Caco-2 (cell line): ENCODE measurements at regions not wholly inside any gene's neighbourhood (a gene's known extent, or its start where the extent isn't known, plus 50 kb on each side); places are given as distances from the start of the nearest gene placed in this dataset.

Experiments used
- BruUV-seq: library from RNA; stranded (reverse); fragments of 400-500 nt; replicated peaks from 2 replicates; lab custom pipeline; 2021; lab: Mats Ljungman, UMichigan
- CTCF ChIA-PET: fragments of 300-600 bp; sonication (Branson Sonifier 250); formaldehyde crosslinking; loops from one replicate; lab custom pipeline; 2022; ENCODE audit warnings: antibody characterized with exemption; lab: Charles Lee
- POLR2A ChIA-PET: fragments of 300-600 bp; sonication (Branson Sonifier 250); formaldehyde crosslinking; loops from one replicate; lab custom pipeline; 2022; ENCODE audit warnings: antibody characterized with exemption; lab: Charles Lee
- DNase-seq, 2 experiments: peaks; one replicate each; pipeline versions ENCODE4 v3.0.0 to v3.0.0-alpha.2; 2020 to 2022
- H3K27me3 ChIP-seq: replicated peaks from 2 replicates; pipeline ENCODE4 v1.6.0; 2011; ENCODE audit warnings: low read length; ENCODE audit not compliant: control insufficient read depth, insufficient read depth
- H3K36me3 ChIP-seq: 2 replicates; pipeline ENCODE4 v1.5.1; 2011; ENCODE audit warnings: low read length; ENCODE audit not compliant: control insufficient read depth, insufficient read depth
- H3K4me1 ChIP-seq: fragments of 250-450 bp; sonication (Bioruptor Pico); 2 replicates; pipeline ENCODE4 v1.5.1; 2020; ENCODE audit warnings: mild to moderate bottlenecking
- H3K4me3 ChIP-seq: 2 replicates; pipeline ENCODE4 v1.5.1; 2011; ENCODE audit warnings: low read depth, mild to moderate bottlenecking, control low read depth, low read length
- H3K9me3 ChIP-seq: fragments of 250-450 bp; sonication (Bioruptor Pico); 2 replicates; pipeline ENCODE4 v1.5.1; 2020; ENCODE audit warnings: mild to moderate bottlenecking, moderate library complexity
- H3K27ac Mint-ChIP-seq: one replicate; pipeline ENCODE4 v1.8.0; 2022; ENCODE audit warnings: mixed read lengths; ENCODE audit not compliant: unreplicated experiment
- H3K27me3 Mint-ChIP-seq: one replicate; pipeline ENCODE4 v1.8.0; 2022; ENCODE audit warnings: mixed read lengths; ENCODE audit not compliant: insufficient read depth, unreplicated experiment
- H3K36me3 Mint-ChIP-seq: one replicate; pipeline ENCODE4 v1.8.0; 2022; ENCODE audit warnings: mild to moderate bottlenecking, mixed read lengths; ENCODE audit not compliant: insufficient read depth, unreplicated experiment
- H3K4me1 Mint-ChIP-seq: one replicate; pipeline ENCODE4 v1.8.0; 2022; ENCODE audit warnings: low read depth, mixed read lengths; ENCODE audit not compliant: unreplicated experiment
- H3K4me3 Mint-ChIP-seq: one replicate; pipeline ENCODE4 v1.8.0; 2022; ENCODE audit warnings: mild to moderate bottlenecking, moderate library complexity, mixed read lengths; ENCODE audit not compliant: unreplicated experiment
- H3K9me3 Mint-ChIP-seq: one replicate; pipeline ENCODE4 v1.8.0; 2022; ENCODE audit warnings: mixed read lengths; ENCODE audit not compliant: unreplicated experiment
- CTCF ChIP-seq, 2 experiments: fragments of 200-600 bp in 1 of 2; IDR thresholded peaks; 1 replicate in 1 of 2; 2 replicates in 1 of 2; pipeline versions ENCODE4 v1.5.1 to v1.8.0; 2011 to 2022; ENCODE audit warnings: antibody characterized with exemption in 1 of 2, control low read depth in 1 of 2, inconsistent platforms in 1 of 2, low read depth in 1 of 2, low read length in 1 of 2, mild to moderate bottlenecking in 1 of 2, moderate library complexity in 1 of 2; ENCODE audit not compliant: insufficient read depth in 1 of 2, severe bottlenecking in 1 of 2, unreplicated experiment in 1 of 2
- intact Hi-C: fragments of 100-400 bp; cut with micrococcal nuclease; formaldehyde crosslinking; loops from one replicate; pipeline ENCODE4 v1.10.0; 2022; ENCODE audit not compliant: unreplicated experiment

GRCh38 chr11:82216927-82217570 lies 516.6 kb downstream of the FAM181B start:
- Mint-ChIP-seq H3K27me3 (peaks cover 2% of the 10 kb centered on the region), H3K27ac (no peak overlapping the region), H3K36me3 (no peaks in the 10 kb centered on the region), H3K4me3 (no peak overlapping the region), H3K9me3 (no peaks in the 10 kb centered on the region), H3K4me1 (no peaks in the 10 kb centered on the region)
- Histone ChIP-seq H3K4me3 (no peak overlapping the region), H3K9me3 (no peaks in the 10 kb centered on the region), H3K36me3 (no peaks in the 10 kb centered on the region), H3K4me1 (no peaks in the 10 kb centered on the region), H3K27me3 (no peaks in the 10 kb centered on the region)
- BruUV-seq, result no TSS peak
- intact Hi-C loops, result no loop called here
- DNase-seq, result no peak
- CTCF ChIA-PET, result no interaction called here
- TF ChIP-seq CTCF (IDR thresholded peaks at IDR 0.05; ENCODE audit: insufficient read depth in 1 of 2, low read depth in 1 of 2, low read length in 1 of 2, severe bottlenecking in 1 of 2, unreplicated experiment in 1 of 2), result no peak
- POLR2A ChIA-PET, result no interaction called here

GRCh38 chr11:82210011-82210410 lies 523.7 kb downstream of the FAM181B start:
- no peak overlapping the region for H3K4me3 ChIP-seq
- Mint-ChIP-seq H3K4me3 (no peak overlapping the region), H3K36me3 (no peaks in the 10 kb centered on the region), H3K4me1 (no peaks in the 10 kb centered on the region), H3K27me3 (peaks cover 2% of the 10 kb centered on the region), H3K9me3 (no peaks in the 10 kb centered on the region), H3K27ac (no peak overlapping the region)
- H3K36me3 ChIP-seq, result no peaks in the 10 kb centered on the region
- ChIA-PET CTCF (no interaction called here), POLR2A (no interaction called here)
- no peak for DNase-seq
- intact Hi-C loops, result no loop called here
- H3K9me3 ChIP-seq, result no peaks in the 10 kb centered on the region
- BruUV-seq, result no TSS peak
- no peak for TF ChIP-seq CTCF (IDR thresholded peaks at IDR 0.05; ENCODE audit: insufficient read depth in 1 of 2, low read depth in 1 of 2, low read length in 1 of 2, severe bottlenecking in 1 of 2, unreplicated experiment in 1 of 2)
- H3K4me1 ChIP-seq, result no peaks in the 10 kb centered on the region
- no peaks in the 10 kb centered on the region for H3K27me3 ChIP-seq

- DNase-seq, result no peak
- H3K27me3 Mint-ChIP-seq, result no peaks in the 10 kb centered on the region
- no peak overlapping the region for H3K4me3 ChIP-seq
- no peak overlapping the region for H3K4me3 Mint-ChIP-seq
- intact Hi-C loops, result no loop called here
- 0 out of 2 replicates have a peak, but pooled peaks cover 4% of the 10 kb centered on the region for H3K4me1 ChIP-seq
- H3K9me3 ChIP-seq, result no peaks in the 10 kb centered on the region
- H3K27ac Mint-ChIP-seq, result no peak overlapping the region
- H3K9me3 Mint-ChIP-seq, result no peaks in the 10 kb centered on the region
- ChIA-PET POLR2A (no interaction called here), CTCF (no interaction called here)
- H3K36me3 ChIP-seq, result no peaks in the 10 kb centered on the region
- no peaks in the 10 kb centered on the region for H3K4me1 Mint-ChIP-seq
- H3K27me3 ChIP-seq, result no peaks in the 10 kb centered on the region
- no peak for TF ChIP-seq CTCF (IDR thresholded peaks at IDR 0.05; ENCODE audit: insufficient read depth in 1 of 2, low read depth in 1 of 2, low read length in 1 of 2, severe bottlenecking in 1 of 2, unreplicated experiment in 1 of 2)
- H3K36me3 Mint-ChIP-seq, result no peaks in the 10 kb centered on the region
- no TSS peak for BruUV-seq
Observed at GRCh38 chr11:82195283-82195682, 538.4 kb downstream of the FAM181B start.
